Keratinocyte (primary cell): ENCODE measurements at regions not wholly inside any gene's neighbourhood (a gene's known extent, or its start where the extent isn't known, plus 50 kb on each side); places are given as distances from the start of the nearest gene placed in this dataset.

Experiments
- DNase-seq: peaks from one replicate; pipeline ENCODE4 v3.0.0-alpha.2; 2011; ENCODE audit warnings: low read depth, missing footprints, low spot score
- FAIRE-seq: peaks from 2 replicates; lab custom pipeline; 2011; peaks lifted over from hg19 to GRCh38; lab: Jason Lieb, UNC
- H2AFZ ChIP-seq: 2 replicates; pipeline ENCODE4 v1.6.0; 2012; ENCODE audit warnings: low read length, control low read depth, inconsistent platforms; ENCODE audit not compliant: control insufficient read depth
- H3K27ac ChIP-seq: 2 replicates; pipeline ENCODE4 v1.5.1; 2011; ENCODE audit warnings: low read length; ENCODE audit not compliant: control insufficient read depth, insufficient read depth
- H3K27me3 ChIP-seq: 3 replicates; pipeline ENCODE4 v1.6.0; 2011; ENCODE audit warnings: low read length; ENCODE audit not compliant: control insufficient read depth, insufficient read depth; ENCODE audit errors: extremely low read depth
- H3K36me3 ChIP-seq, 2 experiments: 2 replicates in 1 of 2; 3 replicates in 1 of 2; pipeline ENCODE4 v1.5.1; 2011; ENCODE audit warnings: low read length in 2 of 2, mild to moderate bottlenecking in 1 of 2; ENCODE audit not compliant: control insufficient read depth in 2 of 2, insufficient read depth in 2 of 2; ENCODE audit errors: extremely low read depth in 1 of 2
- H3K4me1 ChIP-seq: 3 replicates; pipeline ENCODE4 v1.5.1; 2011; ENCODE audit warnings: low read length; ENCODE audit not compliant: control insufficient read depth, insufficient read depth; ENCODE audit errors: extremely low read depth
- H3K4me2 ChIP-seq: 3 replicates; pipeline ENCODE4 v1.6.0; 2011; ENCODE audit warnings: low read depth, low read length; ENCODE audit not compliant: control insufficient read depth, insufficient read depth; ENCODE audit errors: extremely low read depth
- H3K4me3 ChIP-seq, 3 experiments: fragments of 200-600 bp in 1 of 3; sonication (generic) in 1 of 3; 2 replicates in 2 of 3; 3 replicates in 1 of 3; pipeline ENCODE4 v1.5.1; 2011 to 2016; ENCODE audit warnings: low read length in 3 of 3, mild to moderate bottlenecking in 3 of 3, control low read depth in 2 of 3, inconsistent platforms in 1 of 3, low read depth in 1 of 3, mixed read lengths in 1 of 3, mixed run types in 1 of 3, moderate library complexity in 1 of 3; ENCODE audit not compliant: control insufficient read depth in 2 of 3, insufficient read depth in 2 of 3; ENCODE audit errors: extremely low read depth in 1 of 3
- H3K79me2 ChIP-seq: 2 replicates; pipeline ENCODE4 v1.6.0; 2012; ENCODE audit warnings: low read length; ENCODE audit not compliant: control insufficient read depth, insufficient read depth
- H3K9ac ChIP-seq: 3 replicates; pipeline ENCODE4 v1.6.0; 2011; ENCODE audit warnings: low read length; ENCODE audit not compliant: control insufficient read depth, insufficient read depth; ENCODE audit errors: extremely low read depth
- H3K9me1 ChIP-seq: 3 replicates; pipeline ENCODE4 v1.6.0; 2011; ENCODE audit warnings: low read length; ENCODE audit not compliant: control insufficient read depth, insufficient read depth; ENCODE audit errors: extremely low read depth
- H3K9me3 ChIP-seq: 2 replicates; pipeline ENCODE4 v1.5.1; 2012; ENCODE audit warnings: low read depth, low read length; ENCODE audit not compliant: control insufficient read depth
- H4K20me1 ChIP-seq: 3 replicates; pipeline ENCODE4 v1.6.0; 2011; ENCODE audit warnings: low read length; ENCODE audit not compliant: control insufficient read depth, insufficient read depth; ENCODE audit errors: extremely low read depth
- EZH2 ChIP-seq: IDR thresholded peaks from one replicate; pipeline ENCODE4 v1.6.1; 2012; ENCODE audit warnings: inconsistent platforms, mild to moderate bottlenecking, low read length, moderate library complexity
- dilution Hi-C: fragments of 300-500 bp; cut with MboI; formaldehyde crosslinking; loops from one replicate; pipeline ENCODE4 v1.7.0; 2020; ENCODE audit warnings: low sequenced_read_pairs; ENCODE audit not compliant: extremely low pct_ligation_motif_present
- TF ChIP-seq, protein P1 (sequence below), 3 experiments: IDR thresholded peaks in 1 of 3; conservative IDR thresholded peaks in 1 of 3; optimal IDR thresholded peaks in 1 of 3; 2 replicates in 2 of 3; 3 replicates in 1 of 3; pipeline versions ENCODE3 to v1.5.1; 2011; ENCODE audit warnings: low read length in 3 of 3, mild to moderate bottlenecking in 3 of 3, moderate library complexity in 2 of 3, control low read depth in 1 of 3, inconsistent platforms in 1 of 3; ENCODE audit not compliant: insufficient read depth in 2 of 3; ENCODE audit errors: extremely low read depth in 1 of 3

DNA sequence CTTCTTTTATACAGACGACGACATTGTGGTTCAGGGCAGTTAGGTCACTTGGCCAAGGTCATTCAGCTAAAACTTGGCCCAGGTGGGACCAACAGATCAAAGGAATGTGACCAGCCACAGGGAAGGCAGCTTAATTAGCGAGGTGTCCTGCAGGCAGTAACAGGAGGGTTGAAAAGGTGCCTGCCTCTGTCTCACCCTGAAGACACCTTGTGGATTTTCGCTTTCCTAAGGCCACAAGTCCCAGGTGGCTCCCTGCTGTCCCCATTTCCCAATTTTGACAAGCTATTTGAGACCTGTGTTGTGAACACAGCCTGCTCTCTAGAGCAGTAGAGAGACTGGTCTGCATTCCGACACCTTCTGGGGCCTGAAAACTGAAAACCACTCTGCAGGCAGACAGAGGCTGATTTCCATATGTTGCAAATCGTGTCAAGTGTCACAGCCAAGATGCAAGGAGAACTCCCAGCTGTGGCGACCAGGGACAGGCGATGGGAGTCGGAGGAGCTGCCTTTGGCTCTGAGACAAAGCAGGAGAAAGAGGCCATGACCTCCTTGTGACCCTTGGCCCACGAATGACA is 593.1 kb upstream of the CDH5 start:
- no peaks in the 10 kb centered on the region for H3K9me1 ChIP-seq
- H3K4me2 ChIP-seq = no peak overlapping the region
- TF ChIP-seq, protein P1, sequence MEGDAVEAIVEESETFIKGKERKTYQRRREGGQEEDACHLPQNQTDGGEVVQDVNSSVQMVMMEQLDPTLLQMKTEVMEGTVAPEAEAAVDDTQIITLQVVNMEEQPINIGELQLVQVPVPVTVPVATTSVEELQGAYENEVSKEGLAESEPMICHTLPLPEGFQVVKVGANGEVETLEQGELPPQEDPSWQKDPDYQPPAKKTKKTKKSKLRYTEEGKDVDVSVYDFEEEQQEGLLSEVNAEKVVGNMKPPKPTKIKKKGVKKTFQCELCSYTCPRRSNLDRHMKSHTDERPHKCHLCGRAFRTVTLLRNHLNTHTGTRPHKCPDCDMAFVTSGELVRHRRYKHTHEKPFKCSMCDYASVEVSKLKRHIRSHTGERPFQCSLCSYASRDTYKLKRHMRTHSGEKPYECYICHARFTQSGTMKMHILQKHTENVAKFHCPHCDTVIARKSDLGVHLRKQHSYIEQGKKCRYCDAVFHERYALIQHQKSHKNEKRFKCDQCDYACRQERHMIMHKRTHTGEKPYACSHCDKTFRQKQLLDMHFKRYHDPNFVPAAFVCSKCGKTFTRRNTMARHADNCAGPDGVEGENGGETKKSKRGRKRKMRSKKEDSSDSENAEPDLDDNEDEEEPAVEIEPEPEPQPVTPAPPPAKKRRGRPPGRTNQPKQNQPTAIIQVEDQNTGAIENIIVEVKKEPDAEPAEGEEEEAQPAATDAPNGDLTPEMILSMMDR (optimal IDR thresholded peaks at IDR 0.05 in 1 of 3, IDR thresholded peaks at IDR 0.05 in 1 of 3, conservative IDR thresholded peaks at IDR 0.05 in 1 of 3; ENCODE audit: extremely low read depth in 1 of 3, insufficient read depth in 2 of 3, low read length in 3 of 3) = no peak
- TF ChIP-seq EZH2 = no peak
- FAIRE-seq = no peak
- H3K4me1 ChIP-seq = peaks cover 3% of the 10 kb centered on the region
- no peak overlapping the region for H3K4me3 ChIP-seq
- no peaks in the 10 kb centered on the region for H3K36me3 ChIP-seq
- H3K27ac ChIP-seq = no peak overlapping the region
- H3K9me3 ChIP-seq = peaks cover 18% of the 10 kb centered on the region
- no peaks in the 10 kb centered on the region for H4K20me1 ChIP-seq
- no peaks in the 10 kb centered on the region for H3K27me3 ChIP-seq
- H3K79me2 ChIP-seq = no peaks in the 10 kb centered on the region
- H3K9ac ChIP-seq = no peak overlapping the region
- no peak overlapping the region for H2AFZ ChIP-seq
- dilution Hi-C loops = no loop called here
- DNase-seq = no peak

DNA sequence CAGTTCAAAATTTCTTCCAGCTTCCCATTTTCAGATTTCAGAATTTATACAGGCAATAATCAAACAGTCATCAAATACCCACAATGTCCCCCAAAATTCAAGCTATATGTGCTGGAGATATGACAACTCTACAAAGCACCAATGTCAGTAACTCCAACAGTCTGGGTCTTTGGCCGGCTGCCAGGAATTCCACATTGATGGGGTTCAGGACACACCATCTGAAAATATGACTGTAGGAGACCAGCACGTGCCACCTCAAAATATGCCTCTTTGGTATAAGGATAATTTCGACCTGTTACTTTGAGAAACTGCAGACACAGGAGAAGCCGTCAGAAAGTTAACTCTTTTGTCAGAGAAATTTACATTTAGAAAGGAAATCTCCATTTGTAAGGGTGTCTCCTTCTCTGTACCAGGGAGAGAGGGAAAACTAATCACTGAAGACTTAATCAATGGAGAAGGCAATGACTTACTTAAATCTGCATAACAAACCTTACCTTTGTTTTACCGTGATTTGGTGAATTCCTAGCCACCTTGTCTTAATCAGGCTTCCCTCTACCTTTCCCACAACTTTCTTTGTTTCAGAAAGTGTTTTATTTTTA is 594.3 kb upstream of the CDH5 start:
- Histone ChIP-seq H3K4me1 (peaks cover 3% of the 10 kb centered on the region), H3K9me3 (peaks cover 18% of the 10 kb centered on the region), H3K4me2 (no peak overlapping the region), H3K9ac (no peak overlapping the region), H3K79me2 (no peaks in the 10 kb centered on the region), H3K4me3 (no peak overlapping the region), H4K20me1 (no peaks in the 10 kb centered on the region), H3K36me3 (no peaks in the 10 kb centered on the region), H2AFZ (no peak overlapping the region), H3K27me3 (no peaks in the 10 kb centered on the region), H3K9me1 (no peaks in the 10 kb centered on the region), H3K27ac (no peak overlapping the region)
- dilution Hi-C loops = no loop called here
- FAIRE-seq (no peak), DNase-seq (no peak)
- no peak for TF ChIP-seq EZH2
- TF ChIP-seq, protein P1 (optimal IDR thresholded peaks at IDR 0.05 in 1 of 3, IDR thresholded peaks at IDR 0.05 in 1 of 3, conservative IDR thresholded peaks at IDR 0.05 in 1 of 3; ENCODE audit: extremely low read depth in 1 of 3, insufficient read depth in 2 of 3, low read length in 3 of 3) = no peak
